ENCODE measurements at regions not wholly inside any gene's neighbourhood (a gene's known extent, or its start where the extent isn't known, plus 50 kb on each side); places are given as distances from the start of the nearest gene placed in this dataset.

DNA sequence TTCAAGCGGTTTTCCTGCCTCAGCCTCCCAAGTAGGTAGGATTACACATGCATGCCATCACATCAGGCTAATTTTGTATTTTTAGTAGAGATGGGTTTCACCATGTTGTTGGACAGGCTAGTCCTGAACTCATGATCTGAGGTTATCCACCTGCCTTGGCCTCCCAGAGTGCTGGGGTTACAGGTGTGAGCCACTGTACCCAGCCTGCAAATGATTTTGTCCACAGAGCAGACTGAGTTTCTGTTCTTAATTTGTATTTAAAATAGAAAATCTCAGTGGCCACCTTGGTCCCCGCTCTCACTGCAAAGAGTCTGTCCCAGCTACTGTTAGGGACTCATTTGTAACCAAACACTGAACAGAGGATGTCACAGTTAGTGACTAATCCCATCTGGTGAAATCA, 415.7 kb upstream of the RBFOX1 start:
- no peak for DNase-seq

DNA sequence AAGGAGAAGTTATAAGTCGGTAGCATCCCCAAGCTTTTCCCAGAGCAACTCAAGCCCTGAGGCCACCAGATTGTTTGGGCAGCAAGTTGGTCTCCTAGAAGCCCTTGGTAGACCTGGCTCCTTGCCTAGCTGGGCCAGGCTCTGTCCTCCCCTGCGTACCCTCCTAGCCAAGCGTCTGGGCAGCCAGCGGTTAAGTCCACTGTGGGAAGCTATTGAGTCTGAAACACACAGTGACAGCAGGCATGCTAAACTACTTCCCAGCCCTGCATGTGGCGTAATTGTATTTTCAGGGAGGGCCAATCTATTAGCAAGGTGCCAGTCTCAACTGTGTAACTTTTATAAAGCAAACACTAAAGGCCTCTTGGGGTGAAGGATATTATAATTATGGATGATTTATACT, 419.1 kb upstream of the RBFOX1 start:
- DNase-seq = no peak

DNA sequence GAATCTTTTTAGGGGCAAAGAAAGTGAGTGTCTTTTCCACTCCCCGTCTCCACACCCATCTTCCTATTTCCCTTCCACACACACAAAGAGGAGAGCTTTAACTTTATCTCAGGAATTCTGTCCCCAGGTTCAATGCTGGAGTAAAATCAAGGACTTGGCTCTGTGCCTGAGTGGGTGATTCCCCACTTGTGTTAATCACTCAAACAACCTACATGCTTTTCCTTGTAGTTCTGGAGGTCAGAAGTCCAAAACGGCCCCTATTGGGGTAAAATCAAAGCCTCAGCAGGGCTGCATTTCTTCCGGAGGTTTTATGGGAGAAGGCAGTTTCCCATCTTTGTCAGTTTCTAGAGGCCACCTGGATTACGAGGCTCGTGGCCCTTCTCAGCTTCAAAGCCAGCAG, 422.3 kb upstream of the RBFOX1 start:
- no peak for DNase-seq

DNA sequence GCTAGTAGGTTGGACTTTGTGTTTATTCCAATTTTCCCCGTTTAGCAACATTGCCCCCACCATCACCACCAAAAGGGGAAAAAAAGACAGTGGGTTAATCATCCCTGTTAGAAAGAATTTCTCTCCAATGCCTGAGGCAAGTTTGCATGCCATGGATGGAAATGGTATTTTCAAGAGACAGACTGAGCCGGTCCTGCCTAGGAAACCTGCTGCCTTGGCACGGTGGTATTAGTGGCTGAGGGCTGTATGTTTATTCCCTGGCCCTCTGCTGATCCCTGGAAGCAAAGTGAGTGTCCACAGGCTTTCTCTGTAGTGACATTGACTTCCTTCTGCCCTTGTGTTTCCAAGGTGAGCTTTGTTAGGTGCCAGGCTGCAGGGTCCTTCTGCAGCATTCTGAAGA, 427.0 kb upstream of the RBFOX1 start:
- DNase-seq = no peak

DNA sequence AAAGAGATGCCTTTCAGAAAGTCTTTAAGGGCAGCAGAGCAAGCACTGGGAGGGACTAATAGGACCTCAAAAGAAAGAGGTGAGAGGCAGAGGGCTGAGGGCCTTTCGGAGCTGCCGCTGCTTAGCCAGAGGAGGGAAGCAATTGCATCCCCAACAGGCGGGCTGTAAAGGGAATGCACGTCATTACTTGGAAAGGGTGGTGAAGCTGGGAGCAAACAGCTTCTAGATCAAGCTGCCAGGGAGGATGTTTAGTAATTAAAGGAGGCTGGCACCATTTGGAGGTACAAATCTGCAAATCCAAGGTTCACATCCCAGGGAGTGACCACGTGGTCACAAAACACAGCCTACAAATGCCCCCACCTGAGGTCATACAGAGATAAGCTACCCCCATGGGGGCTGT, 429.0 kb upstream of the RBFOX1 start:
- DNase-seq = no peak

DNA sequence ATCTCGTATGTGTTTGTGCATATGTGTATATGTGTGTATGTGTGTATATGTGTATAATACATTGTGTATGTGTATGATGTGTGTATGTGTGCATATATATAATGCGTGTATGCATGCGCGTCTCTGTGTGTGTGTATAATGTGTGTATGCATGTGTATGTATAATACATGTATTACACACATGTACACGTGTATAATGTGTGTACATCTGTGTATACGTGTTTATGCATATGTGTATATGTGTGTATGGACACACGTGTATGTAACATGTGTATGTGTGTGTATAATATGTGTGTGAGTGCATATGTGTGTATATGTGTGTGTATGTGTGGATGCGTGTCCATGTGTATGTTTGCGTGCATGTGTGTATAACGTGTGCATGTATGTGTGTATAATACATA, 433.7 kb upstream of the RBFOX1 start:
- no peak for DNase-seq

DNA sequence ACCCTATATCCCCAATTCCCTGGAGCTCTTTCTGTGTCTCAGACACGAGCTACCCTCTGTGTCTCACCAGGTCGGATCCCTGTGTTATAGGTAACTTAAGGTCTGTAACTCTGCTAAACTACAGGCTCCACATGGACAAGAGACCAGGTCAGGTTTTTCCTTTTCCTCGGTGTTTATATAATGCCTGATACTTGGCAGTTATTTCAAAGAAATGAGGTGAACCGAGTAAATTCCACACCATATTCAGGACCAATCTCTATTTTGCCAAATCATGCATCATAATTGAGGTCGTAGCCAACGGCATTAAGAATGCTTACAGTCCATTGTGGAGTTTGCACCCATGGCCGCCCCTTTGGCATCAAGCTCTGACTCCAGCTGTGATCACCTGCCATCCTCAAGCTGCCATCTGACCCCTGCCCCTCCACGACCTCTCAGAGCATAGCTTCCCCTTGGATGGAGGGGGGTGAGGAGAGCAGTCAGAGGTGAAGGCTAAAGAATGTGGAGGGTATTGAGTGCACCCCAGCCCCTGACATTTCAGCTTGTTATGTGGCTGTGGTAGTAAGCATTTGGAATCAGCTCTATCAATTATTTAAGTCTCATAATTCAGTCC, 434.7 kb upstream of the RBFOX1 start:
- DNase-seq = no peak

DNA sequence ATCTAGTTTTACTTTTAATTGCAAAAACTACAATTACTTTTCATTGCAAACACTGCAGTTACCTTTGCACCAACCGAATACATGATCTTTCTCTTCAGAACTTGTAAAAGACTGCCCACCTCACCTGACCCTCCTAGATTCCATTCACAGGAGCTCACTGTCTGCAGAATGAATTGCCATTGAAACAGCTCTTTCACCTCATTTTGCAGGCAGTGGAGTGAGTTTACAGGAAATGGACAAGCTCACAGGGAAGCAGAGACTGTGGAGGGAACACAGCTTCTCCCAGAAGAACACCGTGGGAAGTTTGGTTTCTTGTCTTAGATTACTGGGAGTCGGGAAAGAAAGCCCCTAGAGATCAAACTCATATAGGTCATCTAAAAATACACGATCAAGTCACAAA, 439.7 kb upstream of the RBFOX1 start:
- no peak for DNase-seq

DNA sequence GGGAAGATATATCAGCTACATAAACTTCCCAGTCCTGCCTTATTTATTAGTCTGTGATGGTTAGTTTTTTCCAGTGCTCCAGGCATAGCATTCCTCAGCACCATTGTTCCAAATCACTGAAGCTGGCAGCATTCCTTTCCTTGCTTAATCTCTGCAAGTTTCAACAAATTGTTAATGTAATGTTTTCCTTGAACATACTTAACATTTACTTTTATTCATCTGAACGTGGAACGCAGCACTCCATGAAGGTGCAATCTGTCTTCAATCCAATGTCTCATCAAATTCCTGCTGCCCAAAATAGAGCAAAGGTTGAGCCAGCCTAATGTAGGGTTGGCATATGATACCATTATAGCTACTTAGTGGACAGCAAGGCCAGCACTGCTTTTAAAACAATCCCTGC, 441.1 kb upstream of the RBFOX1 start:
- no peak for DNase-seq

DNA sequence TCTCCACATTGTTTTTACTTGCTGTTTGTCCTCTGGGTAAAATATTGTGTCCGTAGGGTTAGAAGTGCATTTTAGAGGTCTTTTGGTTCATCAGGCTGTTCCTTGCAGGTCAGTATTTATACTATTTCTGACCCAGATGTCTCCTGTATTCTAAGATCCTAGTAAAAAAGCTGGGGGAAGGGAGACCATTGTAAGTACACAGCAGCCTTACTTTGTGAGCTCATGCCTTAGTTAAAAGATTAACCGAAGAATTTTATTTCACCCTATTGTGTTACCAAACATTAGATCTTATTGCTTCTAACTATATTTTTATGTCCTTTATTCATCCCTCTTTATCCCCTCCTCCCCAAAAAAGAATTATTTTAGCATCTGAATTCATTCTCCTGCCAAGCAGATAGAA, 444.1 kb upstream of the RBFOX1 start:
- no peak for DNase-seq

DNA sequence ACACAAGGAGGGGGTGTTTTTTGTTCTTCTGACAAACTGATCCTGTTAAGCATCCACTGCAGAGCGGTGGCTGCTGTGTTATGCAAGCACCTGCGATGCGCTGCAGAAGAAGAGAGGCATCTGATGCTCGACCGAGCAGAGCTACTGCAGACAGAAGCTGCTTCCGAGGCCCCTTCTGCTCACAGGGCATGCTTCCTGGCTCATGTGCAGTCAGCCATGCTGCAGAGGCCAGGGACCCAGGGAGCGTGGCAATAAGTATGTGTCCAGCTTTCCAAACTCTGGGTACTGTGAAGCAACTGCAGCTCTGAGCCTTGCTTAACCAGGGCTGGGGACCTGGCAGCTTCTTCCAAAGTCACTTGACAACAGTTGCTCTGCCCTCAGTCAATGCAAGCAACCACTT, 448.6 kb upstream of the RBFOX1 start:
- DNase-seq = no peak

DNA sequence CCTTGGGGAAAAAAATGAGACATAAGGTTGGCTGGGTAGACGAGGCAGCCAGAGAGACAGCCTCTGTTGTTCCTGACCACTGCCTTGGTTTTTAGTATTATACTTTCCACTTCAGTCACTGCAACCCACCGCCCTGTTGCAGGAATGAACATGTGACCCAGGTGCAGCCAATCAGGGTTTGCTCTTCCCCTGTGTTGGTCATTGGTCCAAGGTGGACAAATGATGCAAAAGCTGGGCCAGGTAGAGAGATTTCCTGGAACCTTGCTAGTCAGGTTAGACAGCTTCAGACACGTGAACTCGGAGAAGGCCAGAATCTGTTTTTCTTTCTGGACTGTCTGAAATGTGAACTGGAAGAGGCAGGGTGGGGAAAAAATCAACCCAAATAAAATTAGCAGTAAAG, 452.4 kb upstream of the RBFOX1 start:
- no peak for DNase-seq

DNA sequence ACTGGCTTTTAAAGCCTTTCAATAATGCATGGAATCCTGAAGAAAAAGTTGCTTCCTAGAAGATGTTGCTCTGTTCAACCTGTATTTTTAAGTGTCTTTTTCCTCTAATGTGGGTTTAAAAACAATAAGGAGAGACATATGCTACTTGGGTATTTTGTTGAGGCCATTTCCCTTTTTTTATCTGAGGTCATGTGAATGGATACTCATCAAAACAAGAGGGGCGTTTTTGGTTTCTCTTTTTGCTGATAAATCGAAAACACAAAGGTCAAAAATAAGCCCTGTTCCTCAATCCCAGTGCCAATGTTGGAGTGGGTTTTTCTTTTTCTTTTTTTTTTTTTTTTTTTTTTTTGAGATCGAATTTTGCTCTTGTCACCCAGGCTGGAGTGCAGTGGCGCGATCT, 468.0 kb upstream of the RBFOX1 start:
- DNase-seq = no peak

DNA sequence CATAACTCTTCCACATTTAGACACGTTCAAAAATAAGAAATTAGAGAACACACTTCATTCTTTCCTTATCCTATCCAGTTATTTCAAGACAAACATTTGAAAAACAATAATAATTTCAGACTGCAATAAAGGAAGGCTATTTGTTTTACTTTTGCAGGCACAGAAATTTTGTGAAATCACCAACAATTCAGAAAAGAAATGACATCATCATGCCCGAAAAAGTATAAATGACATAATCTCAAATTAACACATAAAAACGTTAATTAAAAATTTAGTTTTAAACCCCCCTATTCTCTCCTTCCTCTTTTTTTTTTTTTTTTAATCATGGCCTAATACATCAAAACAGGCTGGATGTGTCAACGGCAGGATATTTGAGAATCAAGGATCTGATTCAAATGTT, 468.4 kb upstream of the RBFOX1 start:
- no peak for DNase-seq

DNA sequence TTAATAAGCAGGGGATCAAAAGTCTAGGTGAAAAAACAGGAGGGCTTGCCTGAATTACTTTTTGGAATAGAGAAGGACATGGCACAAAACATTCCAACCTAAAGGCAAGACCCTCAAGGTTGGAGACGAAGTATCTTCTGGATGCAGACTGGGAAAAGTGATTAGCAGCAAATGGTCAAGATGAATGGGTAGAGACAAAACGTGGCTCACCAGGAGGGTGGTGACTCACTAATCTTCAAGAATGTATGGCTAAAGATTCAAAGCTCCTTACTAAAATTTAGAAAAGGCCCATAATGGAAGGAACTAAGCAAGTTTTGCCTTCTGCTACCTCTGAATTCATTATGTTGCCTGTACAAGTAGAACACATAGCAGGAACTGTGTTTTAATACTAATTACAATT, 469.5 kb upstream of the RBFOX1 start:
- DNase-seq = no peak

DNA sequence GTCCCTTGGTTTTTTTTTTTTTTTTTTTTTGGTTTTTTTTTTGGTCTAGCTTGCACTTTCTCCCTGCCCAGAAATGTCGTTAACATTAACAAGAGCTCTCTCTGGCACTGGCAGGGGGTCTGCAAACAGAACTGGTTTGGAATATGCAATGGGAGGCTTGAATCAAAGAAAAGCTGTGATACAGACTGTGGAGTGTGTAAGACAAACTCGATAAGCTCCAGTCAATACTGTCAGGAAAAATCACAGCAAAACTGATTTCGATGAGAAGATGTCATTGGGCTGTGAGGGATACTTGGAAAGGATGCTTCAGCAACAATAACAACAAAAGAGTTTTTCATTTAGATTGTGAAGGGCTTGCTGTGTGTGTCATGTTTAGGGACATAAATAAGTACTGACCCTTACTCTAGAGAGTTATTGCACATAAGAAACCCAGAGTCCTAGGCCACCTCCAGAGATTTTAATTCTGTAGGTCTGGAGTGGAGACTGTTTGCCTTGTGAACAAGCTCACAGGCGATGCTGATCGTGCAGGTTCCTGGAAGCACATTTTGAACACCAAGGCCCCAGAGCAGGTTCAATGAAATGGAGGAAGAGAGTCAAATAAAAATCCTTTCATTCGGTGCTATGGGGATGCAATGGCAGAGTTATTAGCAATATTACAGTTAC, 470.7 kb upstream of the RBFOX1 start:
- no peak for DNase-seq

DNA sequence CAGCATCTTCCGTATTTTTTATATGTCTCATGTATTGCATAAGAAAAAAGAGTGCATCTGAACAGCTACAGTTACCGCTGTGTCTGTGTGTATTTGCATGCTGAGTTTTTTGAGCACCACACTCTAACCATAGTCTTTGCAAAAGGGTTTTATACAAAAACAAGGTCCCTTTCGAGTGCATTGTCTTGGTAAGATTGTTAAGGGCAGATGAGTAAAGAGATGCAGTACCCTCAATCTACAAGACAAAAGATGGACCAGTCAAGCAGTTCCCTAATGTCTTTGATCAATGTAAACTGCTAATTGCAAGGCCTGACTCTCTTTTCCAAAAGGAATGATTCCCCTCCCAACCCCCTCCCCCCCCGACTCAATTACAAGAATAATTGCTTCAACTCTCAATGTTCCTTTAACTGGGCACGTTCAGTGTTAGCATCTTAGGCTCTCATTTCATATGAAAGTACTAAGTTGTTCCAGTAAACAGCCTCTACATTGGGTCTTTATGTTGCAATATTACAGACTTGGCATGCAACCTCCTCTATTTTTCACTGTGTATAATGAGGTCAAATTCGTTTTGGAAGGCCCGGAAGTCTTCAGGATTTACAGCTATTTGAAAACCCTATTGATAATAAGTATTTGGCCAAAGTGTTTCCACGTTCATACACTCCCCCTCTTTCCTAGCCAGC, 471.4 kb upstream of the RBFOX1 start:
- no peak for DNase-seq

DNA sequence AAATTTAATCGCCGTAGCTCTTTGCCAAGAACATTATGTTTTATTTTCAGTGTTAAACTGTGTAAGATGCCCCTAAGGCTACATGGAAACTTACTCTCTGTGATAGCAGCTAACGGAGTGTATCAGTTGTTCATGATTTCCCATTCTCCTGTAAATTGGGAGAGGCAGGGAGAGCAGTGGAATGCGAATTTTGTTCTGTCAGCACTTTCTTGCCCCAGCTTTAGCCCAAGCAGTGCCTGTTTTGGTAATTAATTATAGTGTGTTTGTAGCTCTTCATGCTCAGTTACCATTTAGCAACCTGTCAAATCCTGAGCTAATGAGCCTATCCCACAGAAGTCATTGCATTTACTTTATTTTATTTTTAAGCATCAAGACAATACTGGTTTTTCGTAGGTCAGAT, 475.1 kb upstream of the RBFOX1 start:
- no peak for DNase-seq

DNA sequence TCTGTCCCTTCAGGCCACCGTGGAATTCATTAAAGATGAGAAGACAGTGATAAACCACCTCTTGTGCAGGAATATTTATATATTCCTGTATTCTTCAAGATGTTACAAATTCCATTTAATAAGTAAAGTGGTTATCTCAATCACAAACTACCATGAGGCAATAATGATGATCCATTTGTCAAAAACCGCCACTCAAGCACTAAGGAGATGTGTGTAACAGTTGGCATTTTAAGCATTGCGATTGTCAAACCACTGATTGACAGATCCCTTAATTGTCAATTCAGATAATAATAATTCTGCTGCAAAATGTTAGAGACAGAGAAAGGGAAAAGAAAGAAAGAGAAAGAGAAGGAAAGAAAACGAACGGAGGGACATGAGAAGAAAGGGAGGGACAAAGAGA, 476.1 kb upstream of the RBFOX1 start:
- no peak for DNase-seq

DNA sequence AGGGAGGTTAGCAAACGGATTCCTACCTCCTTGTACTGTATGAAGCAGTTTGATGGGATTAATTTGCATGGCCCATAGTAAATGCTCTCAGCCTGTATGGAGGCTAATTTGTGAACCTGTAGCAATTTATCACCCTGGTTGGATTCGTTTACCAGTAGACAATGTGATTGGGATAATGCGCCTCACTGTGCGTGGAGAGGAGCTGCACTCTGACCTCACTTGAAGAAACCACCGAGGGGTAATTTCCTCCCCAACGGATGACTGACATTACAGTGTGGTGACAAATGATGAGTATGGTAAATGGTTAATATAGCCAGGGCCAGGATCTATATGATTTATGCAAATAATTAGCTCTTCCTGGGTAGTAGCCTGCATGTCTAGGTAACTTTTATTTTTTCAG, 479.1 kb upstream of the RBFOX1 start:
- no peak for DNase-seq

DNA sequence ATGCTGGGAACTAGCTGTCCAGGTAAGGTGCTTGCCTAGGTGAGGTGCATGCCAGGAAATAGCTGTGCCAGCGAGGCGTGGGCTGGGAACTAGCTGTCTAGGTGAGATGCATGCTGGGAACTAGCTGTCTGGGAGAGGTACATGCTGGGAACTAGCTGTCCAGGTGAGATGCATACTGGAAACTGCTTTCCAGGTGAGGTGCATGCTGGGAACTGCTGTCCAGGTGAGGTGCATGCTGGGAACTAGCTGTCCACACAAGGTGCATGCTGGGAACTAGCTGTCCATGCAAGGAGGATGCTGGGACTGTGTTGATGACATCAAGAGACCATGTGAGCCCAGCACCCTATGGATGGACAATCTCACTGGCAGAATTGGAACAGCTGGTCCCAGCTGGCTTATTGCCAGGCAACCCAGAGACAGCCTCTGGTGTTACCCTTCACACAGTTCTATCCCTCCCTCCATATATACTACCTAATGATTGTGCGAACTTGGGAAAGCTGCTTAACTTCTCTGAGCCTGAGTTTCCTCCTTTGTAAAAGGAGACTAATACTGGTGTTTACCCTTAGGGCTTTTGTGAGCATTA, 479.9 kb upstream of the RBFOX1 start:
- DNase-seq = no peak

DNA sequence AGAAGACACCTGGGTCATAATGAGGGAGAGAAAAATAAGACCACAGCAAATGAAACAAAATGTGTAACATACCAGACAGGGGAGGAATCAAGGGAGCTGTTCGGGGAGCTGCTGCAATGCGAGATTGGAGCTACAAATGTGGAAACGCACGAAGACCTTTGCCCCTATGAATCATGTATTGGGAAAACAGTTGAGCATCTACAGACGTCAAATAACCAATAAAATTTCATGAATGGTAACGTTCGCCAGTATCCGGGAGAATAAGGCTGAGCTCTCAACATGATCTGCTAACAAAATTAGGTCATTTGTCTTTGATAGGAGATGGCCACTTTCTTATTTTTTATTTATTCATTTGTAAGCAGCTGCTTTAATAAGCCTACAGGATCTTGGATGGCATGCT, 486.2 kb upstream of the RBFOX1 start:
- DNase-seq = no peak

DNA sequence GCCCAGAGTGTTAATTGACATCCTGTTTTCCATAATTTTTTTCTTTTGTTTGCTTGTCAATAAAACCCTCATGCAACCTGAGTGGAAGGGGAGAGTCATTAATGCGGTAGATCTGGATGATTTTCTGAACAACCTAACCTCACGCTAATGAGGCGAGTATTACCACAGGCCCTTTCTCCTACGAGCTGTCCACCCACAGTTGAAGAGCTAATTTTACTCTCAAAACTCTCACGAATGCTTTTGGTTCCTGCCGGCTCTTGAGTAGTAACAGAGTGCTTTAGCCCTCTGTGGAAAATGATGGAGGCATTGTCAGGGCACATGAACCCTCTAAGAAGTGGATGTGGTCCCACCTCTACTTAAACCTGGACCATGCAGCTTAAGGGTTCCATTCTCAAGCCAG, 491.3 kb upstream of the RBFOX1 start:
- no peak for DNase-seq

DNA sequence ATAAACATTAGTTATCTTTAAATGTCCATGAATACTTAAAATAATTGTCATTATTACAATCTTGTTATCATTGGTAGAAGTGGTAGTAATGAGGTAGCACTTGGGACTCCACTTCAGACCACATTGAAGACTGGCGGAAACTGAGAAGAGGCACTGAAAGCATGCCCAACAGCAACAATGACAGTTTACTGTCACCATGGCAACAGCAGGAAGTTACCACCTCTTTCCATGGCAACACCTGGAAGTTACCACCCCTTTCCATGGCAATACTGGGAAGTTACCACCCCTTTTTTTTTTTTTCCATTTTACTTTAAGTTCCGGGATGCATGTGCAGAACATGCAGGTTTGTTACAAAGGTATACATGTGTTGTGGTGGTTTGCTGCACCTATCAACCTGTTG, 494.9 kb upstream of the RBFOX1 start:
- no peak for DNase-seq

DNA sequence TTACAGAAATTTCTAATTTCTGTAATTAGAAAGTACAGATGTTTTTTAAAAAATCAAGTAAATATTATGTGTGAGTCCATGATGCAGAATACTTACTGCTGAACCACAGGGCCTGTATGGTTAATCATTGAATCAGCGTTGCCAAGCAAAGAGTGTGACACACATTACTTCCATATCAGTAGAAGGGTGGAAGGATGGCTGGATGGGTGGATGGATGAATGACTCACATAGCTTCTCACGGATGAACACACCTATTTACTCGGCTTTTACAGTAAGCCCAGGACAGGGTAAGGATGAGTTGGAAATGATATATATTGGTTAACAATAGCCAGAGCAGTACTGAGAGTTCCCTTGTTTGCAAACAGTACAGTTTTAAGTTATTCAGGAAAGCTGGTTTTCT, 495.9 kb upstream of the RBFOX1 start:
- DNase-seq = no peak

Measured in activated naive CD4-positive, alpha-beta T cell treated with anti-CD3 and anti-CD28 coated beads, Interleukin-2, amount 50 U/mL, for 16 hours (primary cell).